Mesodermal cell (in vitro differentiated cells): ENCODE measurements at regions not wholly inside any gene's neighbourhood (a gene's known extent, or its start where the extent isn't known, plus 50 kb on each side); places are given as distances from the start of the nearest gene placed in this dataset.

Experiments
- H3K27ac ChIP-seq: 2 replicates; pipeline ENCODE4 v1.7.0; 2013; ENCODE audit warnings: mild to moderate bottlenecking, low read depth, low read length, moderate library complexity; ENCODE audit not compliant: severe bottlenecking
- H3K36me3 ChIP-seq: 2 replicates; pipeline ENCODE4 v1.7.1; 2013; ENCODE audit warnings: mild to moderate bottlenecking, low read length, moderate library complexity; ENCODE audit not compliant: control insufficient read depth, insufficient read depth
- H3K4me1 ChIP-seq: one replicate; pipeline ENCODE4 v1.7.1; 2013; ENCODE audit warnings: mild to moderate bottlenecking, low read length; ENCODE audit not compliant: insufficient read depth, control insufficient read depth, poor library complexity, severe bottlenecking
- H3K4me3 ChIP-seq: 2 replicates; pipeline ENCODE4 v1.7.0; 2013; ENCODE audit warnings: low read length, control low read depth, mild to moderate bottlenecking; ENCODE audit not compliant: insufficient read depth, poor library complexity, severe bottlenecking; ENCODE audit errors: extremely low read depth
- H3K9me3 ChIP-seq: 2 replicates; pipeline ENCODE4 v1.7.1; 2013; ENCODE audit warnings: mild to moderate bottlenecking, low read length, moderate library complexity; ENCODE audit not compliant: control insufficient read depth
- WGBS, 2 experiments: methylation state at CpG; one replicate each; pipeline ENCODE4 v1.1.5; 2013; ENCODE audit warnings: missing lambda C conversion rate in 2 of 2; ENCODE audit not compliant: insufficient coverage in 2 of 2; 5-methylcytosine and 5-hydroxymethylcytosine counted together

GRCh38 chr10:7027913-7028808, 382.7 kb downstream of the SFMBT2 start:
- Histone ChIP-seq H3K36me3 (no peaks in the 10 kb centered on the region), H3K4me1 (no peaks in the 10 kb centered on the region), H3K9me3 (no peaks in the 10 kb centered on the region), H3K4me3 (no peak overlapping the region), H3K27ac (no peak overlapping the region)
- 100% methylated on average over 1 of the region's 7 CpGs; no CpG with 5 or more reads in 1 of the 2 experiments for WGBS, 2 experiments

- Histone ChIP-seq H3K4me1 (no peaks in the 10 kb centered on the region), H3K9me3 (no peaks in the 10 kb centered on the region), H3K27ac (no peak overlapping the region), H3K4me3 (no peak overlapping the region), H3K36me3 (no peaks in the 10 kb centered on the region)
- WGBS, 2 experiments: 93 to 97% methylated on average over 1 to 2 of the region's 4 CpGs
Observed at GRCh38 chr10:7027237-7027912, 383.5 kb downstream of the SFMBT2 start.

GRCh38 chr10:7026818-7027217, 384.0 kb downstream of the SFMBT2 start:
- Histone ChIP-seq H3K36me3 (no peaks in the 10 kb centered on the region), H3K27ac (no peak overlapping the region), H3K9me3 (no peaks in the 10 kb centered on the region), H3K4me3 (no peak overlapping the region), H3K4me1 (no peaks in the 10 kb centered on the region)
- 94 to 100% methylated on average over 1 to 2 of the region's 4 CpGs for WGBS, 2 experiments

- no peaks in the 10 kb centered on the region for H3K9me3 ChIP-seq
- WGBS, 2 experiments: 100% methylated on average over 1 of the region's 2 CpGs; no CpG with 5 or more reads in 1 of the 2 experiments
- no peaks in the 10 kb centered on the region for H3K36me3 ChIP-seq
- no peak overlapping the region for H3K4me3 ChIP-seq
- no peaks in the 10 kb centered on the region for H3K4me1 ChIP-seq
- H3K27ac ChIP-seq: no peak overlapping the region
Observed at GRCh38 chr10:7025296-7025695, 385.5 kb downstream of the SFMBT2 start.

- H3K4me3 ChIP-seq: no peak overlapping the region
- no peaks in the 10 kb centered on the region for H3K4me1 ChIP-seq
- no peak overlapping the region for H3K27ac ChIP-seq
- WGBS, 2 experiments: 73 to 90% methylated on average over 5 of the region's 5 CpGs
- no peaks in the 10 kb centered on the region for H3K36me3 ChIP-seq
- H3K9me3 ChIP-seq: no peaks in the 10 kb centered on the region
Observed at GRCh38 chr10:7015457-7015856, 395.4 kb downstream of the SFMBT2 start.

- Histone ChIP-seq H3K4me1 (no peaks in the 10 kb centered on the region), H3K9me3 (no peaks in the 10 kb centered on the region), H3K4me3 (no peak overlapping the region), H3K27ac (no peak overlapping the region), H3K36me3 (no peaks in the 10 kb centered on the region)
- 75 to 93% methylated on average over 2 to 3 of the region's 4 CpGs for WGBS, 2 experiments
Observed at GRCh38 chr10:7014721-7015120, 396.1 kb downstream of the SFMBT2 start.

GRCh38 chr10:7011994-7012393, 398.8 kb downstream of the SFMBT2 start:
- Histone ChIP-seq H3K4me3 (no peak overlapping the region), H3K27ac (no peak overlapping the region), H3K9me3 (no peaks in the 10 kb centered on the region), H3K4me1 (no peaks in the 10 kb centered on the region), H3K36me3 (no peaks in the 10 kb centered on the region)
- 80% methylated on average over 1 of the region's 2 CpGs; no CpG with 5 or more reads in 1 of the 2 experiments for WGBS, 2 experiments

- WGBS, 2 experiments: 78% methylated on average over 1 of the region's 2 CpGs; no CpG with 5 or more reads in 1 of the 2 experiments
- Histone ChIP-seq H3K4me1 (no peaks in the 10 kb centered on the region), H3K9me3 (no peaks in the 10 kb centered on the region), H3K27ac (no peak overlapping the region), H3K36me3 (no peaks in the 10 kb centered on the region), H3K4me3 (no peak overlapping the region)
Observed at GRCh38 chr10:7008645-7009044, 402.2 kb downstream of the SFMBT2 start.

- no peaks in the 10 kb centered on the region for H3K4me1 ChIP-seq
Observed at GRCh38 chr10:7007600-7008190, 403.1 kb downstream of the SFMBT2 start.

GRCh38 chr10:7006566-7006965, 404.3 kb downstream of the SFMBT2 start:
- Histone ChIP-seq H3K36me3 (no peaks in the 10 kb centered on the region), H3K4me1 (no peaks in the 10 kb centered on the region)
- 83 to 90% methylated on average over 1 of the region's 2 CpGs for WGBS, 2 experiments

More at GRCh38 chr10:7007600-7008190, 403.1 kb downstream of the SFMBT2 start:
- Histone ChIP-seq H3K27ac (no peak overlapping the region), H3K9me3 (no peaks in the 10 kb centered on the region), H3K36me3 (no peaks in the 10 kb centered on the region), H3K4me3 (no peak overlapping the region)
- 85 to 93% methylated on average over 6 to 8 of the region's 8 CpGs for WGBS, 2 experiments

More at GRCh38 chr10:7006566-7006965, 404.3 kb downstream of the SFMBT2 start:
- H3K4me3 ChIP-seq: no peak overlapping the region
- H3K27ac ChIP-seq: no peak overlapping the region
- H3K9me3 ChIP-seq: no peaks in the 10 kb centered on the region
